C4-2B (cell line): ENCODE measurements at regions not wholly inside any gene's neighbourhood (a gene's known extent, or its start where the extent isn't known, plus 50 kb on each side); places are given as distances from the start of the nearest gene placed in this dataset.

ENCODE experiments used
- H3K27ac ChIP-seq: fragments of 450-650 bp; 2 replicates; pipeline ENCODE4 v1.5.1; 2017
- ZFX ChIP-seq: fragments of 450-650 bp; IDR thresholded peaks from 2 replicates; pipeline ENCODE4 v1.6.1; 2017
- TF ChIP-seq, protein P1 (sequence below): fragments of 450-650 bp; conservative IDR thresholded peaks from 2 replicates; pipeline ENCODE4 v1.5.1; 2017; ENCODE audit warnings: mild to moderate bottlenecking

DNA sequence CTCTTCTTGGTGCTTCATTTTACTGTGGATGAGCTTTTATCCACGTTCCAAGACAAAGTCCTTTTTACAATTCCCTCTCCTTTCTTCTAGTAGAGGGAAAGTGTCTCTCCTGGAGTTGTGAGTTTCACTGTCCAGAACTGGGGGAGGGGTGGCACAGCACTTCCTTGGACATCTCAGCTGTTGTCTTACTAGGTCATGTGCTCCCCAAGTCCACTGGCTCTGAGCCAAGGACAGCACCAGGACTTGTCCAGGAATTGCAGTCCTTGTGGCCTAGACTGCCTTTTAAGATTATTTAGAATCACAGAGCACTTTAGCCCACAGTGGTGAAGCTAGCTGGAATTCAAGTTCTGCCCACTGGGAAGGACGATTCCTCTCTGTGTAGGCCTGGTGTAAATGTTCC lies 700.2 kb upstream of the PTPRD start:
- TF ChIP-seq, protein P1, sequence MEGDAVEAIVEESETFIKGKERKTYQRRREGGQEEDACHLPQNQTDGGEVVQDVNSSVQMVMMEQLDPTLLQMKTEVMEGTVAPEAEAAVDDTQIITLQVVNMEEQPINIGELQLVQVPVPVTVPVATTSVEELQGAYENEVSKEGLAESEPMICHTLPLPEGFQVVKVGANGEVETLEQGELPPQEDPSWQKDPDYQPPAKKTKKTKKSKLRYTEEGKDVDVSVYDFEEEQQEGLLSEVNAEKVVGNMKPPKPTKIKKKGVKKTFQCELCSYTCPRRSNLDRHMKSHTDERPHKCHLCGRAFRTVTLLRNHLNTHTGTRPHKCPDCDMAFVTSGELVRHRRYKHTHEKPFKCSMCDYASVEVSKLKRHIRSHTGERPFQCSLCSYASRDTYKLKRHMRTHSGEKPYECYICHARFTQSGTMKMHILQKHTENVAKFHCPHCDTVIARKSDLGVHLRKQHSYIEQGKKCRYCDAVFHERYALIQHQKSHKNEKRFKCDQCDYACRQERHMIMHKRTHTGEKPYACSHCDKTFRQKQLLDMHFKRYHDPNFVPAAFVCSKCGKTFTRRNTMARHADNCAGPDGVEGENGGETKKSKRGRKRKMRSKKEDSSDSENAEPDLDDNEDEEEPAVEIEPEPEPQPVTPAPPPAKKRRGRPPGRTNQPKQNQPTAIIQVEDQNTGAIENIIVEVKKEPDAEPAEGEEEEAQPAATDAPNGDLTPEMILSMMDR: no peak
- no peak for TF ChIP-seq ZFX

GRCh38 chr9:11318946-11319345 lies 706.1 kb upstream of the PTPRD start:
- no peak for TF ChIP-seq ZFX
- TF ChIP-seq, protein P1: no peak
- H3K27ac ChIP-seq: no peak overlapping the region

More for the DNA sequence above, 700.2 kb upstream of the PTPRD start:
- H3K27ac ChIP-seq: no peak overlapping the region

DNA sequence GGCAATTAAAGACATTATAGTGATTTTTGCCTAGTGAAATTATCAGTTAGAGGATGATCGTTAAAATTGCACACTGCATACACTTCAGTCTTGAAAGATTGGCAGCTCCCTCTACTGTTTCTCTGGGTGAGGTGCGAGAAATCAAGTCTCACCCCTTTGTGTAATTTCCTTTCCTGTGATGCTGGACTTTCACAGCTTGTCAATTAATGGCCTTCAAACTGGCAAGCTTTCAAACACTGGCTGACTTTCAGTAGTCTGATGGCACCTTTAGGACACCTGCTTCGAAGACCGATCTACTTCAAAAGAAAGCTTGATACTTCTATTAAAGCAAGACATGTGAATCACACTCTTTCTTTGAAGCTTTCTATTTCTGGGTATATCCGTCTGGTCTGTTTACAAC lies 706.7 kb upstream of the PTPRD start:
- H3K27ac ChIP-seq: no peak overlapping the region
- no peak for TF ChIP-seq ZFX
- TF ChIP-seq, protein P1: peak; percentile 81

- TF ChIP-seq, protein P1: no peak
- no peak for TF ChIP-seq ZFX
- no peak overlapping the region for H3K27ac ChIP-seq
Observed at GRCh38 chr9:11320989-11321388, 708.2 kb upstream of the PTPRD start.

DNA sequence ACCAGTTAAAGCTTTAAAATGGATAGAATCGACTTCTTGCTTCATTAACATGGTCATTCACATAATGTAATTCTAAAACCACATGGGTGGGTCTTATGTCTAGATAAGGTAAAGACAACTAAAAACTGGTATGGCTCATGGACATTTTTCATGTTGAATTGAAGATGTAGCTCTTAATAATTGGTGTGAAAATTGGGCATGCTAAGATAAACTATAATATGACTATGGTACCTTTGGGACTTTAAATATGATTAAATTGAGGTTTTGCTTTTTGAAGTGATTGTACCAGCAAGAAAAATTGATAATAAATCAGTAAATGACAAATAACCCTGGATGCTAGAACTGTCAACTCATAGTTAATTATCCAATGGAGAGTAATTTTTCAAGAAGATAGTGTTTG lies 710.7 kb upstream of the PTPRD start:
- no peak for TF ChIP-seq ZFX
- TF ChIP-seq, protein P1: no peak
- H3K27ac ChIP-seq: no peak overlapping the region

DNA sequence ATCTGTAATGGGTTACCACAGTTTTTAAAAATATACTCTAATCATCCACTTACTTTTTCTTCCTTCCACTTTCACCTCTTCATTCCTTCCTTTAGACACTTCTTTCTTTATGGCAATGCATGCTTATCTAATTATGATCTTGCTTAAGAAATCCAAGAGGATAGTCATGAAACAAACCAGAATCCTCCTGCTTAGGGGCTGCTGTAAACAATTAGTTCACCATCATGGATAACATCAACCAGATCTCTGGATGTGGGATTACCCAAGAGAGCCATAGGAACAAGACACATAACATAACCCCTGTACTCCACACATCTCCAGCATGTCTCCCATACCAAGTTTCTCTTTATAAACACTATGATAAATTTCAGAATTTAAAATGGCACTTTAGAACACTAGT lies 713.4 kb upstream of the PTPRD start:
- H3K27ac ChIP-seq: no peak overlapping the region
- TF ChIP-seq ZFX: no peak
- TF ChIP-seq, protein P1: no peak

DNA sequence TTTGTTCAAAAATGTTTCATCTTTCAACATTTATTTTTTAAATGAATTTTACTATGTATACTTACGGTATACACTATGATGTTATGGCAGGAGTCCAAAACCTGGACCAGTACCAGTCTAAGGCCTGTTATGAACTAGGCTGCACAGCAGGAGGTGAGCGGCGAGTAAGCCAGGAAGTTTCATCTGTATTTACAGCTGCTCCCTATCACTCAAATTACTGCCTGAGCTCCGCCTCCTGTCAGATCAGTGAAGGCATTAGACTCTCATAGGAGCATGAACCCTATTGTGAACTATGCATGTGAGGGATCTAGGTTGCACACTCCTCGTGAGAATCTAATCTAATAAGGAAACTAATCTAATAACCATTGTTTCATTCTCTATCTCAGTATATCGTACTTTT lies 715.5 kb upstream of the PTPRD start:
- H3K27ac ChIP-seq: no peak overlapping the region
- TF ChIP-seq, protein P1: no peak
- no peak for TF ChIP-seq ZFX
